ENCODE measurements at regions not wholly inside any gene's neighbourhood (a gene's known extent, or its start where the extent isn't known, plus 50 kb on each side); places are given as distances from the start of the nearest gene placed in this dataset.

DNA sequence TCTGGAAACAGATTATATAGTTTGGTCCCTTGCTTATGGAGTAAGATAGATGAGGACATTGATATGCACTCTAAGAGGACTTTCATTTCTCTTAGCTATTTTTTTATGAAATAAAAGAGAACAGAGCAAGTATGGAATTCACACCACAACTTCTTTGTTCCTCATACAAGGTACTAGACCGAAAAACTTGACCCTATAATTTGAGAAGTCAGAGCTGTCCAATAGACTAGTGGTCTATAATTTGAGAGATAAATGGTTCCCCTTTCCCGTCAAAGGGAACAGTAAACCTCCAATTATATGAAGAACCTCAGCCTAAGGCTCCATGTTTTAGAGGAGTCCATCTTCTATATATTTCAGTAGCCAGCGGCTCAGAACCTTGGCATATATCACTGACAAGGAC is 58.5 kb upstream of the HIF1A start:
- no peaks in the 10 kb centered on the region for H3K9me1 ChIP-seq (ENCODE audit: insufficient read depth, low read length)
- H2BK20ac ChIP-seq (ENCODE audit: low read depth, low read length) = no peak overlapping the region
- no peak overlapping the region for H3K9ac ChIP-seq (ENCODE audit: low read depth, low read length)
- ChIA-PET CTCF (no interaction called here), POLR2A (ENCODE audit: unreplicated experiment) (no interaction called here)
- no peaks in the 10 kb centered on the region for H4K20me1 ChIP-seq (ENCODE audit: insufficient read depth, low read length)
- no TSS peak for BruUV-seq (replicated peaks)
- no peaks in the 10 kb centered on the region for H3K36me3 ChIP-seq (ENCODE audit: control insufficient read depth, insufficient read depth, low read length)
- H4K5ac ChIP-seq (ENCODE audit: low read depth, low read length) = no peak overlapping the region
- no peak overlapping the region for H2BK5ac ChIP-seq (ENCODE audit: low read depth, low read length, poor library complexity, severe bottlenecking)
- no peak overlapping the region for H3K4me2 ChIP-seq (ENCODE audit: low read depth, low read length)
- H2AK9ac ChIP-seq (replicated peaks; ENCODE audit: low read depth, low read length, poor library complexity) = no peak overlapping the region
- no peak overlapping the region for H3K56ac ChIP-seq (ENCODE audit: extremely low read depth, insufficient read depth, low read length)
- no peak overlapping the region for H3K23ac ChIP-seq (ENCODE audit: low read depth, low read length)
- in situ Hi-C loops (cut with MboI; ENCODE audit: low sequenced_read_pairs) (no loop called here), intact Hi-C loops (cut with micrococcal nuclease) (no loop called here), dilution Hi-C loops (cut with HindIII; ENCODE audit: low sequenced_read_pairs, unreplicated experiment) (no loop called here)
- no peak overlapping the region for H4K8ac ChIP-seq (ENCODE audit: low read depth in 2 of 2, low read length in 2 of 2)
- H2BK120ac ChIP-seq (ENCODE audit: low read depth, low read length) = no peak overlapping the region
- no peaks in the 10 kb centered on the region for H3K9me3 ChIP-seq (ENCODE audit: control insufficient read depth, insufficient read depth, low read length)
- no peak overlapping the region for H3K4ac ChIP-seq (ENCODE audit: low read depth, low read length)
- TF ChIP-seq BHLHE40 (IDR thresholded peaks at IDR 0.05; ENCODE audit: low read depth, low read length) (no peak), CEBPB (IDR thresholded peaks at IDR 0.05; ENCODE audit: low read depth, low read length) (no peak), NFE2L2 (IDR thresholded peaks at IDR 0.05; ENCODE audit: low read depth, low read length) (no peak), CHD1 (IDR thresholded peaks at IDR 0.05; ENCODE audit: low read depth, low read length) (no peak), RFX5 (IDR thresholded peaks at IDR 0.05; ENCODE audit: low read depth, low read length) (no peak), MAZ (IDR thresholded peaks at IDR 0.05; ENCODE audit: borderline replicate concordance, low read depth, low read length) (no peak), FOS (IDR thresholded peaks at IDR 0.05; ENCODE audit: low read depth, low read length) (no peak), SMC3 (IDR thresholded peaks at IDR 0.05; ENCODE audit: low read depth, low read length) (no peak), MXI1 (IDR thresholded peaks at IDR 0.05; ENCODE audit: borderline replicate concordance, low read depth, low read length) (no peak), RAD21 (IDR thresholded peaks at IDR 0.05; ENCODE audit: low read length) (no peak)
- TF ChIP-seq, protein P1, sequence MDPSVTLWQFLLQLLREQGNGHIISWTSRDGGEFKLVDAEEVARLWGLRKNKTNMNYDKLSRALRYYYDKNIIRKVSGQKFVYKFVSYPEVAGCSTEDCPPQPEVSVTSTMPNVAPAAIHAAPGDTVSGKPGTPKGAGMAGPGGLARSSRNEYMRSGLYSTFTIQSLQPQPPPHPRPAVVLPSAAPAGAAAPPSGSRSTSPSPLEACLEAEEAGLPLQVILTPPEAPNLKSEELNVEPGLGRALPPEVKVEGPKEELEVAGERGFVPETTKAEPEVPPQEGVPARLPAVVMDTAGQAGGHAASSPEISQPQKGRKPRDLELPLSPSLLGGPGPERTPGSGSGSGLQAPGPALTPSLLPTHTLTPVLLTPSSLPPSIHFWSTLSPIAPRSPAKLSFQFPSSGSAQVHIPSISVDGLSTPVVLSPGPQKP (IDR thresholded peaks at IDR 0.05; ENCODE audit: borderline replicate concordance, low read depth, low read length) = no peak
- TF ChIP-seq, protein P2, sequence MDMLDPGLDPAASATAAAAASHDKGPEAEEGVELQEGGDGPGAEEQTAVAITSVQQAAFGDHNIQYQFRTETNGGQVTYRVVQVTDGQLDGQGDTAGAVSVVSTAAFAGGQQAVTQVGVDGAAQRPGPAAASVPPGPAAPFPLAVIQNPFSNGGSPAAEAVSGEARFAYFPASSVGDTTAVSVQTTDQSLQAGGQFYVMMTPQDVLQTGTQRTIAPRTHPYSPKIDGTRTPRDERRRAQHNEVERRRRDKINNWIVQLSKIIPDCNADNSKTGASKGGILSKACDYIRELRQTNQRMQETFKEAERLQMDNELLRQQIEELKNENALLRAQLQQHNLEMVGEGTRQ (IDR thresholded peaks at IDR 0.05; ENCODE audit: low read depth, low read length) = no peak
- TF ChIP-seq, protein P3, sequence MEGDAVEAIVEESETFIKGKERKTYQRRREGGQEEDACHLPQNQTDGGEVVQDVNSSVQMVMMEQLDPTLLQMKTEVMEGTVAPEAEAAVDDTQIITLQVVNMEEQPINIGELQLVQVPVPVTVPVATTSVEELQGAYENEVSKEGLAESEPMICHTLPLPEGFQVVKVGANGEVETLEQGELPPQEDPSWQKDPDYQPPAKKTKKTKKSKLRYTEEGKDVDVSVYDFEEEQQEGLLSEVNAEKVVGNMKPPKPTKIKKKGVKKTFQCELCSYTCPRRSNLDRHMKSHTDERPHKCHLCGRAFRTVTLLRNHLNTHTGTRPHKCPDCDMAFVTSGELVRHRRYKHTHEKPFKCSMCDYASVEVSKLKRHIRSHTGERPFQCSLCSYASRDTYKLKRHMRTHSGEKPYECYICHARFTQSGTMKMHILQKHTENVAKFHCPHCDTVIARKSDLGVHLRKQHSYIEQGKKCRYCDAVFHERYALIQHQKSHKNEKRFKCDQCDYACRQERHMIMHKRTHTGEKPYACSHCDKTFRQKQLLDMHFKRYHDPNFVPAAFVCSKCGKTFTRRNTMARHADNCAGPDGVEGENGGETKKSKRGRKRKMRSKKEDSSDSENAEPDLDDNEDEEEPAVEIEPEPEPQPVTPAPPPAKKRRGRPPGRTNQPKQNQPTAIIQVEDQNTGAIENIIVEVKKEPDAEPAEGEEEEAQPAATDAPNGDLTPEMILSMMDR (conservative IDR thresholded peaks at IDR 0.05; ENCODE audit: low read depth, low read length) = no peak
- no peaks in the 10 kb centered on the region for H3K27me3 ChIP-seq (ENCODE audit: control insufficient read depth, insufficient read depth, low read length)
- H3K18ac ChIP-seq (ENCODE audit: low read depth, low read length) = no peak overlapping the region
- DNase-seq (no peak), ATAC-seq (ENCODE audit: low read depth) (no peak)
- no peak overlapping the region for H2AK5ac ChIP-seq (ENCODE audit: low read depth, low read length)
- H2BK15ac ChIP-seq (ENCODE audit: low read depth, low read length) = no peak overlapping the region
- no peaks in the 10 kb centered on the region for H3K79me1 ChIP-seq (ENCODE audit: low read depth in 1 of 2, low read length in 2 of 2)
- no peak overlapping the region for H4K91ac ChIP-seq (ENCODE audit: insufficient read depth, low read depth, low read length)
- WGBS, 2 experiments (ENCODE audit: extremely low coverage in 2 of 2, insufficient read length in 1 of 2) = no CpG with 5 or more reads among the region's 3 CpGs
- H3K4me1 ChIP-seq (ENCODE audit: control insufficient read depth, insufficient read depth, low read length) = no peaks in the 10 kb centered on the region
- H3K27ac ChIP-seq (ENCODE audit: insufficient read depth, low read length) = no peak overlapping the region
- no peak overlapping the region for H2AFZ ChIP-seq (replicated peaks; ENCODE audit: low read length, poor library complexity)
- no peak overlapping the region for H3K4me3 ChIP-seq (ENCODE audit: insufficient read depth, low read depth, low read length)
- H3K14ac ChIP-seq (replicated peaks; ENCODE audit: low read depth, low read length) = no peak overlapping the region
